ENCODE measurements at regions not wholly inside any gene's neighbourhood (a gene's known extent, or its start where the extent isn't known, plus 50 kb on each side); places are given as distances from the start of the nearest gene placed in this dataset.

GRCh38 chr2:67965246-67965645, 97.6 kb downstream of the C1D start:
- Mint-ChIP-seq H3K27me3 (ENCODE audit: low read depth, poor library complexity) (peaks cover 11% of the 10 kb centered on the region), H3K36me3 (ENCODE audit: low read depth) (peaks cover 8% of the 10 kb centered on the region), H3K27ac (no peak overlapping the region), H3K9me3 (peaks cover 18% of the 10 kb centered on the region), H3K4me1 (no peaks in the 10 kb centered on the region), H3K4me3 (no peak overlapping the region)
- TF ChIP-seq CTCF (IDR thresholded peaks at IDR 0.05) = no peak
- no peak for DNase-seq

GRCh38 chr2:67970071-67970470, 92.7 kb downstream of the C1D start:
- no peaks in the 10 kb centered on the region for H3K9me3 Mint-ChIP-seq
- H3K4me3 Mint-ChIP-seq = no peak overlapping the region
- H3K36me3 Mint-ChIP-seq (ENCODE audit: low read depth) = no peaks in the 10 kb centered on the region
- no peak overlapping the region for H3K27ac Mint-ChIP-seq
- H3K27me3 Mint-ChIP-seq (ENCODE audit: low read depth, poor library complexity) = peaks cover 6% of the 10 kb centered on the region
- TF ChIP-seq CTCF (IDR thresholded peaks at IDR 0.05) = no peak
- no peak for DNase-seq
- H3K4me1 Mint-ChIP-seq = no peaks in the 10 kb centered on the region

GRCh38 chr2:67970542-67970941, 92.3 kb downstream of the C1D start:
- no peak for DNase-seq
- peaks cover 4% of the 10 kb centered on the region for H3K27me3 Mint-ChIP-seq (ENCODE audit: low read depth, poor library complexity)
- no peak overlapping the region for H3K4me3 Mint-ChIP-seq
- no peaks in the 10 kb centered on the region for H3K9me3 Mint-ChIP-seq
- H3K36me3 Mint-ChIP-seq (ENCODE audit: low read depth) = no peaks in the 10 kb centered on the region
- TF ChIP-seq CTCF (IDR thresholded peaks at IDR 0.05) = no peak
- no peak overlapping the region for H3K27ac Mint-ChIP-seq
- no peaks in the 10 kb centered on the region for H3K4me1 Mint-ChIP-seq

- no peak overlapping the region for H3K4me3 Mint-ChIP-seq
- no peak for DNase-seq
- no peaks in the 10 kb centered on the region for H3K36me3 Mint-ChIP-seq (ENCODE audit: low read depth)
- no peaks in the 10 kb centered on the region for H3K9me3 Mint-ChIP-seq
- no peak overlapping the region for H3K27ac Mint-ChIP-seq
- H3K27me3 Mint-ChIP-seq (ENCODE audit: low read depth, poor library complexity) = peaks cover 4% of the 10 kb centered on the region
- TF ChIP-seq CTCF (IDR thresholded peaks at IDR 0.05) = no peak
- no peaks in the 10 kb centered on the region for H3K4me1 Mint-ChIP-seq
Observed at GRCh38 chr2:67974559-67975430, 88.0 kb downstream of the C1D start.

GRCh38 chr2:67977464-67977863, 85.3 kb downstream of the C1D start:
- H3K27ac Mint-ChIP-seq = no peak overlapping the region
- H3K9me3 Mint-ChIP-seq = peaks cover 4% of the 10 kb centered on the region
- no peaks in the 10 kb centered on the region for H3K4me1 Mint-ChIP-seq
- H3K36me3 Mint-ChIP-seq (ENCODE audit: low read depth) = no peaks in the 10 kb centered on the region
- H3K4me3 Mint-ChIP-seq = no peak overlapping the region
- peaks cover 4% of the 10 kb centered on the region for H3K27me3 Mint-ChIP-seq (ENCODE audit: low read depth, poor library complexity)
- no peak for TF ChIP-seq CTCF (IDR thresholded peaks at IDR 0.05)
- DNase-seq = no peak

GRCh38 chr2:67982956-67983355, 79.8 kb downstream of the C1D start:
- no peak for DNase-seq
- Mint-ChIP-seq H3K27me3 (ENCODE audit: low read depth, poor library complexity) (peaks cover 4% of the 10 kb centered on the region), H3K4me1 (no peaks in the 10 kb centered on the region), H3K4me3 (no peak overlapping the region), H3K27ac (no peak overlapping the region), H3K36me3 (ENCODE audit: low read depth) (no peaks in the 10 kb centered on the region), H3K9me3 (peaks cover 16% of the 10 kb centered on the region)
- TF ChIP-seq CTCF (IDR thresholded peaks at IDR 0.05) = no peak

Measured in nephron progenitor cell (in vitro differentiated cells).